ENCODE measurements at regions not wholly inside any gene's neighbourhood (a gene's known extent, or its start where the extent isn't known, plus 50 kb on each side); places are given as distances from the start of the nearest gene placed in this dataset.

GRCh38 chr2:100682536-100682935, 119.7 kb downstream of the PDCL3 start:
- no peak overlapping the region for H3K27ac Mint-ChIP-seq
- H3K9me3 Mint-ChIP-seq (ENCODE audit: low read depth) = peaks cover 11% of the 10 kb centered on the region
- no peaks in the 10 kb centered on the region for H3K27me3 Mint-ChIP-seq
- DNase-seq (ENCODE audit: low spot score, unreplicated experiment) = no peak
- no peaks in the 10 kb centered on the region for H3K4me1 Mint-ChIP-seq (ENCODE audit: low read depth)
- no peak for TF ChIP-seq CTCF (IDR thresholded peaks at IDR 0.05; ENCODE audit: unreplicated experiment)
- no peak overlapping the region for H3K4me3 Mint-ChIP-seq (ENCODE audit: low read depth)
- no peaks in the 10 kb centered on the region for H3K36me3 Mint-ChIP-seq (ENCODE audit: insufficient read depth)

- Mint-ChIP-seq H3K27ac (no peak overlapping the region), H3K36me3 (ENCODE audit: insufficient read depth) (no peaks in the 10 kb centered on the region), H3K9me3 (ENCODE audit: low read depth) (peaks cover 13% of the 10 kb centered on the region), H3K4me1 (ENCODE audit: low read depth) (no peaks in the 10 kb centered on the region), H3K27me3 (no peaks in the 10 kb centered on the region), H3K4me3 (ENCODE audit: low read depth) (no peak overlapping the region)
- DNase-seq (ENCODE audit: low spot score, unreplicated experiment) = no peak
- no peak for TF ChIP-seq CTCF (IDR thresholded peaks at IDR 0.05; ENCODE audit: unreplicated experiment)
Observed at GRCh38 chr2:100683231-100683630, 120.4 kb downstream of the PDCL3 start.

- H3K4me3 Mint-ChIP-seq (ENCODE audit: low read depth) = no peak overlapping the region
- no peak overlapping the region for H3K27ac Mint-ChIP-seq
- no peak for TF ChIP-seq CTCF (IDR thresholded peaks at IDR 0.05; ENCODE audit: unreplicated experiment)
- H3K9me3 Mint-ChIP-seq (ENCODE audit: low read depth) = peaks cover 12% of the 10 kb centered on the region
- no peaks in the 10 kb centered on the region for H3K27me3 Mint-ChIP-seq
- no peaks in the 10 kb centered on the region for H3K36me3 Mint-ChIP-seq (ENCODE audit: insufficient read depth)
- no peak for DNase-seq (ENCODE audit: low spot score, unreplicated experiment)
- H3K4me1 Mint-ChIP-seq (ENCODE audit: low read depth) = no peaks in the 10 kb centered on the region
Observed at GRCh38 chr2:100691846-100692245, 128.1 kb upstream of the NPAS2 start.

GRCh38 chr2:100692381-100692780, 127.6 kb upstream of the NPAS2 start:
- Mint-ChIP-seq H3K4me3 (ENCODE audit: low read depth) (no peak overlapping the region), H3K4me1 (ENCODE audit: low read depth) (no peaks in the 10 kb centered on the region), H3K27me3 (no peaks in the 10 kb centered on the region), H3K27ac (no peak overlapping the region), H3K36me3 (ENCODE audit: insufficient read depth) (no peaks in the 10 kb centered on the region), H3K9me3 (ENCODE audit: low read depth) (peaks cover 13% of the 10 kb centered on the region)
- TF ChIP-seq CTCF (IDR thresholded peaks at IDR 0.05; ENCODE audit: unreplicated experiment) = no peak
- no peak for DNase-seq (ENCODE audit: low spot score, unreplicated experiment)

- no peak for TF ChIP-seq CTCF (IDR thresholded peaks at IDR 0.05; ENCODE audit: unreplicated experiment)
- no peaks in the 10 kb centered on the region for H3K27me3 Mint-ChIP-seq
- no peak for DNase-seq (ENCODE audit: low spot score, unreplicated experiment)
- H3K4me3 Mint-ChIP-seq (ENCODE audit: low read depth) = no peak overlapping the region
- peaks cover 11% of the 10 kb centered on the region for H3K9me3 Mint-ChIP-seq (ENCODE audit: low read depth)
- no peak overlapping the region for H3K27ac Mint-ChIP-seq
- no peaks in the 10 kb centered on the region for H3K4me1 Mint-ChIP-seq (ENCODE audit: low read depth)
- no peaks in the 10 kb centered on the region for H3K36me3 Mint-ChIP-seq (ENCODE audit: insufficient read depth)
Observed at GRCh38 chr2:100692906-100693305, 127.0 kb upstream of the NPAS2 start.

Measured in progenitor cell of endocrine pancreas (in vitro differentiated cells).